GM23338 (cell line): ENCODE measurements at regions not wholly inside any gene's neighbourhood (a gene's known extent, or its start where the extent isn't known, plus 50 kb on each side); places are given as distances from the start of the nearest gene placed in this dataset.

Experiments
- ATAC-seq: fragments of 200-7000 bp; cut with Tn5 transposase; 3 replicates; pipeline ENCODE4 v1.9.1; 2020
- DNase-seq: peaks from one replicate; pipeline ENCODE4 v3.0.0-alpha.2; 2015; ENCODE audit warnings: low spot score
- H2AFZ ChIP-seq: fragments of 200-600 bp; sonication (generic); 2 replicates; pipeline ENCODE4 v1.8.0; 2016; ENCODE audit warnings: antibody characterized with exemption, mild to moderate bottlenecking, moderate library complexity
- H3F3A ChIP-seq: fragments of 200-600 bp; sonication (generic); replicated peaks from 2 replicates; pipeline ENCODE4 v1.8.0; 2017; ENCODE audit warnings: antibody characterized with exemption, mixed run types, low read depth
- H3K27ac ChIP-seq: fragments of 200-600 bp; sonication (generic); 2 replicates; pipeline ENCODE4 v1.6.1; 2016; ENCODE audit warnings: low read depth
- H3K27me3 ChIP-seq: fragments of 200-600 bp; sonication (generic); 2 replicates; pipeline ENCODE4 v1.8.0; 2016; ENCODE audit warnings: mild to moderate bottlenecking, mixed run types, moderate library complexity; ENCODE audit not compliant: insufficient read depth
- H3K36me3 ChIP-seq: fragments of 200-600 bp; sonication (generic); 2 replicates; pipeline ENCODE4 v1.8.0; 2016; ENCODE audit warnings: mild to moderate bottlenecking; ENCODE audit not compliant: insufficient read depth
- H3K4me1 ChIP-seq: fragments of 200-600 bp; sonication (generic); 2 replicates; pipeline ENCODE4 v1.8.0; 2016; ENCODE audit warnings: mild to moderate bottlenecking, moderate library complexity; ENCODE audit not compliant: insufficient read depth
- H3K4me2 ChIP-seq: fragments of 200-600 bp; sonication (generic); 2 replicates; pipeline ENCODE4 v1.7.1; 2017; ENCODE audit warnings: mixed run types
- H3K4me3 ChIP-seq: fragments of 200-600 bp; sonication (generic); 2 replicates; pipeline ENCODE4 v1.6.1; 2016; ENCODE audit warnings: mixed run types
- H3K79me2 ChIP-seq: fragments of 200-600 bp; sonication (generic); replicated peaks from 2 replicates; pipeline ENCODE4 v1.8.0; 2017; ENCODE audit warnings: mild to moderate bottlenecking; ENCODE audit not compliant: insufficient read depth
- H3K9me2 ChIP-seq: fragments of 200-600 bp; sonication (generic); 2 replicates; pipeline ENCODE4 v1.8.0; 2017; ENCODE audit not compliant: insufficient read depth
- H4K20me1 ChIP-seq: fragments of 200-600 bp; sonication (generic); replicated peaks from 2 replicates; pipeline ENCODE4 v1.8.0; 2017; ENCODE audit warnings: mild to moderate bottlenecking; ENCODE audit not compliant: insufficient read depth
- H3K27ac Mint-ChIP-seq: 2 replicates; pipeline ENCODE4 v1.8.0; 2020; ENCODE audit warnings: inconsistent platforms, mild to moderate bottlenecking, moderate library complexity, mixed read lengths
- H3K27me3 Mint-ChIP-seq: 3 replicates; pipeline ENCODE4 v1.8.0; 2022; ENCODE audit warnings: low read depth, mild to moderate bottlenecking, moderate library complexity, mixed read lengths, inconsistent platforms; ENCODE audit not compliant: insufficient read depth, poor library complexity
- H3K36me3 Mint-ChIP-seq: 3 replicates; pipeline ENCODE4 v1.8.0; 2021; ENCODE audit warnings: low read depth, mild to moderate bottlenecking, inconsistent platforms, moderate library complexity, mixed read lengths
- H3K4me1 Mint-ChIP-seq: 3 replicates; pipeline ENCODE4 v1.8.0; 2020; ENCODE audit warnings: mild to moderate bottlenecking, inconsistent platforms, mixed read lengths
- H3K4me3 Mint-ChIP-seq: 3 replicates; pipeline ENCODE4 v1.8.0; 2021; ENCODE audit warnings: moderate library complexity, mild to moderate bottlenecking, inconsistent platforms, mixed read lengths
- H3K9me3 Mint-ChIP-seq: 3 replicates; pipeline ENCODE4 v1.8.0; 2020; ENCODE audit warnings: moderate library complexity, mild to moderate bottlenecking, inconsistent platforms, mixed read lengths
- CREB1 ChIP-seq: fragments of 250-450 bp; sonication (Bioruptor Pico); IDR thresholded peaks from 2 replicates; pipeline ENCODE4 v1.5.0; 2020; ENCODE audit warnings: low read depth, mild to moderate bottlenecking, moderate library complexity
- ETS1 ChIP-seq: IDR thresholded peaks from 2 replicates; pipeline ENCODE4 v1.6.1; 2016; ENCODE audit warnings: antibody characterized with exemption
- EZH2 ChIP-seq: fragments of 200-600 bp; sonication (generic); IDR thresholded peaks from one replicate; pipeline ENCODE4 v1.8.0; 2017; ENCODE audit warnings: antibody characterized with exemption, mild to moderate bottlenecking, low read depth; ENCODE audit not compliant: unreplicated experiment
- EZH2phosphoT487 ChIP-seq: fragments of 200-600 bp; sonication (generic); IDR thresholded peaks from one replicate; pipeline ENCODE4 v1.8.1; 2018; ENCODE audit warnings: antibody characterized with exemption; ENCODE audit not compliant: unreplicated experiment
- JUNB ChIP-seq: IDR thresholded peaks from one replicate; pipeline ENCODE4 v1.6.1; 2016; ENCODE audit warnings: antibody characterized with exemption; ENCODE audit not compliant: unreplicated experiment
- NANOG ChIP-seq: IDR thresholded peaks from 2 replicates; pipeline ENCODE4 v1.6.1; 2016; ENCODE audit warnings: antibody characterized with exemption, borderline replicate concordance
- STAT1 ChIP-seq: IDR thresholded peaks from one replicate; pipeline ENCODE4 v1.6.1; 2016; ENCODE audit warnings: antibody characterized with exemption; ENCODE audit not compliant: unreplicated experiment
- ZNF331 ChIP-seq: fragments of 250-450 bp; sonication (Bioruptor Pico); IDR thresholded peaks from 2 replicates; pipeline ENCODE4 v1.5.0; 2020; ENCODE audit warnings: low read depth, mild to moderate bottlenecking, moderate library complexity
- TF ChIP-seq, protein P1 (sequence below): IDR thresholded peaks from one replicate; pipeline ENCODE4 v1.6.1; 2018; ENCODE audit warnings: antibody characterized with exemption; ENCODE audit not compliant: unreplicated experiment
- TF ChIP-seq, protein P2 (sequence below): fragments of 250-450 bp; sonication (Bioruptor Pico); IDR thresholded peaks from 2 replicates; pipeline ENCODE4 v1.5.0; 2020; ENCODE audit warnings: mild to moderate bottlenecking, moderate library complexity
- TF ChIP-seq, protein P3 (sequence below), 2 experiments: fragments of 200-600 bp in 1 of 2; sonication (generic) in 1 of 2; conservative IDR thresholded peaks; 2 replicates each; pipeline versions ENCODE4 v1.5.1 to v1.6.1; 2016 to 2017; ENCODE audit warnings: antibody characterized with exemption in 2 of 2, low read depth in 2 of 2, mild to moderate bottlenecking in 2 of 2, moderate library complexity in 1 of 2

GRCh38 chr17:33797181-33797580, 457.9 kb upstream of the CCL2 start (continued):
- no peak for TF ChIP-seq ETS1
- no peak for TF ChIP-seq NANOG
- TF ChIP-seq ZNF331 (CRISPR knock-in tag): no peak

DNA sequence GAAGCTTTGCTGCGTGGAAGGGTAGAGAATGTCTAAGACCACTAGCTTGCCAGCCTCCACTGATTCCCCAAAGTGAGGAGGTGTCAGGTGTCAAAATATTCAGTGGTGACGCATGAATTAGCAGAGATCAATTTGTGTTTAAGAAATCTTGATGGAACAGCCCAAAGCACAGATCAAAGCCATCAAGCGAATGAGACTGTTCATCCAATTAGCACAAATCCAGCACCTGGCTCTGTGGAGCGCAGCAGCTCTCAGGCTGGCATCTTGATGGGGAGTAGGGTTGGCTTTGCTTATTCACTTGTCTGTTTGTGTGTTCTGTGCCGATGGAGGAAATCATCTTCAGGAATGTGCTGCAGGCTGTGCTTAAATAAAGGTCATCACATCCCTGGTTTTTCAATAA, 456.8 kb upstream of the CCL2 start:
- Histone ChIP-seq H3K4me1 (peaks cover 11% of the 10 kb centered on the region; the same call in 1 of the 2 replicates), H3K36me3 (no peaks in the 10 kb centered on the region), H3K27ac (no peak overlapping the region), H3K79me2 (no peaks in the 10 kb centered on the region), H4K20me1 (no peaks in the 10 kb centered on the region), H3K4me2 (no peak overlapping the region), H3K4me3 (no peak overlapping the region), H3F3A (no peaks in the 10 kb centered on the region), H3K27me3 (no peaks in the 10 kb centered on the region), H3K9me2 (peaks cover 17% of the 10 kb centered on the region), H2AFZ (no peak overlapping the region)
- H3K4me3 Mint-ChIP-seq: no peak overlapping the region
- no peaks in the 10 kb centered on the region for H3K36me3 Mint-ChIP-seq
- H3K27ac Mint-ChIP-seq: no peak overlapping the region
- peaks cover 19% of the 10 kb centered on the region for H3K4me1 Mint-ChIP-seq
- H3K27me3 Mint-ChIP-seq: peaks cover 5% of the 10 kb centered on the region
- ATAC-seq (no peak), DNase-seq (no peak)
- H3K9me3 Mint-ChIP-seq: no peaks in the 10 kb centered on the region; the same call in 2 of the 3 replicates
- TF ChIP-seq EZH2phosphoT487 (no peak), ETS1 (no peak), NANOG (no peak), STAT1 (no peak), ZNF331 (CRISPR knock-in tag) (no peak), JUNB (no peak), CREB1 (CRISPR knock-in tag) (no peak), EZH2 (no peak)
- TF ChIP-seq, protein P1, sequence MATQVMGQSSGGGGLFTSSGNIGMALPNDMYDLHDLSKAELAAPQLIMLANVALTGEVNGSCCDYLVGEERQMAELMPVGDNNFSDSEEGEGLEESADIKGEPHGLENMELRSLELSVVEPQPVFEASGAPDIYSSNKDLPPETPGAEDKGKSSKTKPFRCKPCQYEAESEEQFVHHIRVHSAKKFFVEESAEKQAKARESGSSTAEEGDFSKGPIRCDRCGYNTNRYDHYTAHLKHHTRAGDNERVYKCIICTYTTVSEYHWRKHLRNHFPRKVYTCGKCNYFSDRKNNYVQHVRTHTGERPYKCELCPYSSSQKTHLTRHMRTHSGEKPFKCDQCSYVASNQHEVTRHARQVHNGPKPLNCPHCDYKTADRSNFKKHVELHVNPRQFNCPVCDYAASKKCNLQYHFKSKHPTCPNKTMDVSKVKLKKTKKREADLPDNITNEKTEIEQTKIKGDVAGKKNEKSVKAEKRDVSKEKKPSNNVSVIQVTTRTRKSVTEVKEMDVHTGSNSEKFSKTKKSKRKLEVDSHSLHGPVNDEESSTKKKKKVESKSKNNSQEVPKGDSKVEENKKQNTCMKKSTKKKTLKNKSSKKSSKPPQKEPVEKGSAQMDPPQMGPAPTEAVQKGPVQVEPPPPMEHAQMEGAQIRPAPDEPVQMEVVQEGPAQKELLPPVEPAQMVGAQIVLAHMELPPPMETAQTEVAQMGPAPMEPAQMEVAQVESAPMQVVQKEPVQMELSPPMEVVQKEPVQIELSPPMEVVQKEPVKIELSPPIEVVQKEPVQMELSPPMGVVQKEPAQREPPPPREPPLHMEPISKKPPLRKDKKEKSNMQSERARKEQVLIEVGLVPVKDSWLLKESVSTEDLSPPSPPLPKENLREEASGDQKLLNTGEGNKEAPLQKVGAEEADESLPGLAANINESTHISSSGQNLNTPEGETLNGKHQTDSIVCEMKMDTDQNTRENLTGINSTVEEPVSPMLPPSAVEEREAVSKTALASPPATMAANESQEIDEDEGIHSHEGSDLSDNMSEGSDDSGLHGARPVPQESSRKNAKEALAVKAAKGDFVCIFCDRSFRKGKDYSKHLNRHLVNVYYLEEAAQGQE: no peak
- TF ChIP-seq, protein P2, sequence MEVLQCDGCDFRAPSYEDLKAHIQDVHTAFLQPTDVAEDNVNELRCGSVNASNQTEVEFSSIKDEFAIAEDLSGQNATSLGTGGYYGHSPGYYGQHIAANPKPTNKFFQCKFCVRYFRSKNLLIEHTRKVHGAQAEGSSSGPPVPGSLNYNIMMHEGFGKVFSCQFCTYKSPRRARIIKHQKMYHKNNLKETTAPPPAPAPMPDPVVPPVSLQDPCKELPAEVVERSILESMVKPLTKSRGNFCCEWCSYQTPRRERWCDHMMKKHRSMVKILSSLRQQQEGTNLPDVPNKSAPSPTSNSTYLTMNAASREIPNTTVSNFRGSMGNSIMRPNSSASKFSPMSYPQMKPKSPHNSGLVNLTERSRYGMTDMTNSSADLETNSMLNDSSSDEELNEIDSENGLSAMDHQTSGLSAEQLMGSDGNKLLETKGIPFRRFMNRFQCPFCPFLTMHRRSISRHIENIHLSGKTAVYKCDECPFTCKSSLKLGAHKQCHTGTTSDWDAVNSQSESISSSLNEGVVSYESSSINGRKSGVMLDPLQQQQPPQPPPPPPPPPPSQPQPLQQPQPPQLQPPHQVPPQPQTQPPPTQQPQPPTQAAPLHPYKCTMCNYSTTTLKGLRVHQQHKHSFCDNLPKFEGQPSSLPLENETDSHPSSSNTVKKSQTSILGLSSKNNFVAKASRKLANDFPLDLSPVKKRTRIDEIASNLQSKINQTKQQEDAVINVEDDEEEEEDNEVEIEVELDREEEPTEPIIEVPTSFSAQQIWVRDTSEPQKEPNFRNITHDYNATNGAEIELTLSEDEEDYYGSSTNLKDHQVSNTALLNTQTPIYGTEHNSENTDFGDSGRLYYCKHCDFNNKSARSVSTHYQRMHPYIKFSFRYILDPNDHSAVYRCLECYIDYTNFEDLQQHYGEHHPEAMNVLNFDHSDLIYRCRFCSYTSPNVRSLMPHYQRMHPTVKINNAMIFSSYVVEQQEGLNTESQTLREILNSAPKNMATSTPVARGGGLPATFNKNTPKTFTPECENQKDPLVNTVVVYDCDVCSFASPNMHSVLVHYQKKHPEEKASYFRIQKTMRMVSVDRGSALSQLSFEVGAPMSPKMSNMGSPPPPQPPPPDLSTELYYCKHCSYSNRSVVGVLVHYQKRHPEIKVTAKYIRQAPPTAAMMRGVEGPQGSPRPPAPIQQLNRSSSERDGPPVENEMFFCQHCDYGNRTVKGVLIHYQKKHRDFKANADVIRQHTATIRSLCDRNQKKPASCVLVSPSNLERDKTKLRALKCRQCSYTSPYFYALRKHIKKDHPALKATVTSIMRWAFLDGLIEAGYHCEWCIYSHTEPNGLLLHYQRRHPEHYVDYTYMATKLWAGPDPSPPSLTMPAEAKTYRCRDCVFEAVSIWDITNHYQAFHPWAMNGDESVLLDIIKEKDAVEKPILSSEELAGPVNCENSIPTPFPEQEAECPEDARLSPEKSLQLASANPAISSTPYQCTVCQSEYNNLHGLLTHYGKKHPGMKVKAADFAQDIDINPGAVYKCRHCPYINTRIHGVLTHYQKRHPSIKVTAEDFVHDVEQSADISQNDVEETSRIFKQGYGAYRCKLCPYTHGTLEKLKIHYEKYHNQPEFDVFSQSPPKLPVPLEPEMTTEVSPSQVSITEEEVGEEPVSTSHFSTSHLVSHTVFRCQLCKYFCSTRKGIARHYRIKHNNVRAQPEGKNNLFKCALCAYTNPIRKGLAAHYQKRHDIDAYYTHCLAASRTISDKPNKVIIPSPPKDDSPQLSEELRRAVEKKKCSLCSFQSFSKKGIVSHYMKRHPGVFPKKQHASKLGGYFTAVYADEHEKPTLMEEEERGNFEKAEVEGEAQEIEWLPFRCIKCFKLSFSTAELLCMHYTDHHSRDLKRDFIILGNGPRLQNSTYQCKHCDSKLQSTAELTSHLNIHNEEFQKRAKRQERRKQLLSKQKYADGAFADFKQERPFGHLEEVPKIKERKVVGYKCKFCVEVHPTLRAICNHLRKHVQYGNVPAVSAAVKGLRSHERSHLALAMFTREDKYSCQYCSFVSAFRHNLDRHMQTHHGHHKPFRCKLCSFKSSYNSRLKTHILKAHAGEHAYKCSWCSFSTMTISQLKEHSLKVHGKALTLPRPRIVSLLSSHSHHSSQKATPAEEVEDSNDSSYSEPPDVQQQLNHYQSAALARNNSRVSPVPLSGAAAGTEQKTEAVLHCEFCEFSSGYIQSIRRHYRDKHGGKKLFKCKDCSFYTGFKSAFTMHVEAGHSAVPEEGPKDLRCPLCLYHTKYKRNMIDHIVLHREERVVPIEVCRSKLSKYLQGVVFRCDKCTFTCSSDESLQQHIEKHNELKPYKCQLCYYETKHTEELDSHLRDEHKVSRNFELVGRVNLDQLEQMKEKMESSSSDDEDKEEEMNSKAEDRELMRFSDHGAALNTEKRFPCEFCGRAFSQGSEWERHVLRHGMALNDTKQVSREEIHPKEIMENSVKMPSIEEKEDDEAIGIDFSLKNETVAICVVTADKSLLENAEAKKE: no peak
- TF ChIP-seq, protein P3, sequence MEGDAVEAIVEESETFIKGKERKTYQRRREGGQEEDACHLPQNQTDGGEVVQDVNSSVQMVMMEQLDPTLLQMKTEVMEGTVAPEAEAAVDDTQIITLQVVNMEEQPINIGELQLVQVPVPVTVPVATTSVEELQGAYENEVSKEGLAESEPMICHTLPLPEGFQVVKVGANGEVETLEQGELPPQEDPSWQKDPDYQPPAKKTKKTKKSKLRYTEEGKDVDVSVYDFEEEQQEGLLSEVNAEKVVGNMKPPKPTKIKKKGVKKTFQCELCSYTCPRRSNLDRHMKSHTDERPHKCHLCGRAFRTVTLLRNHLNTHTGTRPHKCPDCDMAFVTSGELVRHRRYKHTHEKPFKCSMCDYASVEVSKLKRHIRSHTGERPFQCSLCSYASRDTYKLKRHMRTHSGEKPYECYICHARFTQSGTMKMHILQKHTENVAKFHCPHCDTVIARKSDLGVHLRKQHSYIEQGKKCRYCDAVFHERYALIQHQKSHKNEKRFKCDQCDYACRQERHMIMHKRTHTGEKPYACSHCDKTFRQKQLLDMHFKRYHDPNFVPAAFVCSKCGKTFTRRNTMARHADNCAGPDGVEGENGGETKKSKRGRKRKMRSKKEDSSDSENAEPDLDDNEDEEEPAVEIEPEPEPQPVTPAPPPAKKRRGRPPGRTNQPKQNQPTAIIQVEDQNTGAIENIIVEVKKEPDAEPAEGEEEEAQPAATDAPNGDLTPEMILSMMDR (conservative IDR thresholded peaks at IDR 0.05; ENCODE audit: low read depth in 2 of 2): no peak
